Kidney epithelial cell (primary cell): ENCODE measurements at regions not wholly inside any gene's neighbourhood (a gene's known extent, or its start where the extent isn't known, plus 50 kb on each side); places are given as distances from the start of the nearest gene placed in this dataset.

Experiments used
- DNase-seq: peaks from one replicate; pipeline ENCODE4 v3.0.0-alpha.2; 2010; ENCODE audit warnings: low read depth
- H3K27me3 ChIP-seq: 2 replicates; pipeline ENCODE4 v1.6.0; 2011; ENCODE audit warnings: low read length; ENCODE audit not compliant: control insufficient read depth, insufficient read depth
- H3K36me3 ChIP-seq: 2 replicates; pipeline ENCODE4 v1.5.1; 2011; ENCODE audit warnings: low read length; ENCODE audit not compliant: control insufficient read depth, insufficient read depth
- H3K4me3 ChIP-seq: 2 replicates; pipeline ENCODE4 v1.5.1; 2011; ENCODE audit warnings: low read depth, mild to moderate bottlenecking, control low read depth, low read length
- TF ChIP-seq, protein P1 (sequence below): IDR thresholded peaks from 2 replicates; pipeline ENCODE4 v1.5.1; 2011; ENCODE audit warnings: mild to moderate bottlenecking, moderate library complexity, low read length, control low read depth, inconsistent platforms; ENCODE audit not compliant: insufficient read depth, poor library complexity, severe bottlenecking

- Histone ChIP-seq H3K4me3 (no peak overlapping the region), H3K27me3 (no peaks in the 10 kb centered on the region), H3K36me3 (no peaks in the 10 kb centered on the region)
- no peak for DNase-seq
- TF ChIP-seq, protein P1, sequence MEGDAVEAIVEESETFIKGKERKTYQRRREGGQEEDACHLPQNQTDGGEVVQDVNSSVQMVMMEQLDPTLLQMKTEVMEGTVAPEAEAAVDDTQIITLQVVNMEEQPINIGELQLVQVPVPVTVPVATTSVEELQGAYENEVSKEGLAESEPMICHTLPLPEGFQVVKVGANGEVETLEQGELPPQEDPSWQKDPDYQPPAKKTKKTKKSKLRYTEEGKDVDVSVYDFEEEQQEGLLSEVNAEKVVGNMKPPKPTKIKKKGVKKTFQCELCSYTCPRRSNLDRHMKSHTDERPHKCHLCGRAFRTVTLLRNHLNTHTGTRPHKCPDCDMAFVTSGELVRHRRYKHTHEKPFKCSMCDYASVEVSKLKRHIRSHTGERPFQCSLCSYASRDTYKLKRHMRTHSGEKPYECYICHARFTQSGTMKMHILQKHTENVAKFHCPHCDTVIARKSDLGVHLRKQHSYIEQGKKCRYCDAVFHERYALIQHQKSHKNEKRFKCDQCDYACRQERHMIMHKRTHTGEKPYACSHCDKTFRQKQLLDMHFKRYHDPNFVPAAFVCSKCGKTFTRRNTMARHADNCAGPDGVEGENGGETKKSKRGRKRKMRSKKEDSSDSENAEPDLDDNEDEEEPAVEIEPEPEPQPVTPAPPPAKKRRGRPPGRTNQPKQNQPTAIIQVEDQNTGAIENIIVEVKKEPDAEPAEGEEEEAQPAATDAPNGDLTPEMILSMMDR = no peak
Observed at GRCh38 chr20:7703996-7704395, 236.3 kb downstream of the HAO1 start.

- no peak for DNase-seq
- Histone ChIP-seq H3K36me3 (no peaks in the 10 kb centered on the region), H3K27me3 (no peaks in the 10 kb centered on the region), H3K4me3 (no peak overlapping the region)
- TF ChIP-seq, protein P1 = no peak
Observed at GRCh38 chr20:7708112-7708511, 232.1 kb downstream of the HAO1 start.

GRCh38 chr20:7708782-7709181, 231.5 kb downstream of the HAO1 start:
- TF ChIP-seq, protein P1 = no peak
- no peaks in the 10 kb centered on the region for H3K36me3 ChIP-seq
- no peak for DNase-seq
- no peaks in the 10 kb centered on the region for H3K27me3 ChIP-seq
- H3K4me3 ChIP-seq = no peak overlapping the region

DNA sequence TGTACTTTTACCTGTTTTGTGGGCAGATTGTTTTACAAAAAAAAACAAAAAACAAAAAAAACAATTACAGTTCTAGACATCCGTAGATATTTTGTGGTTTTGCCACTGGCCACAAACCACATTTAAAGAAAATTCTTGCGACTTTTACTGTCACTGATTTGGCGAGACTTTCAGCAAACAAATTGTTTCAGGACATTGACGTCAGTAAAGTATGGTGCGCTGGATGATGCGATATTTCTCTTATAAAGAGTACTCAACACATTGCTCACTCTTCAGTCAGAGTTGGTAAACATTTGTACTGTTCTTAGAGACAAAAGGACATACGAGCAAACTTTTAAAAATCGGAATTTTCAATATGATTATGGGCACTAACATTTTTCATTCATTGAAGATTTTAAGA, 229.8 kb downstream of the HAO1 start:
- TF ChIP-seq, protein P1 = no peak
- H3K27me3 ChIP-seq = no peaks in the 10 kb centered on the region
- DNase-seq = no peak
- no peak overlapping the region for H3K4me3 ChIP-seq
- H3K36me3 ChIP-seq = no peaks in the 10 kb centered on the region

DNA sequence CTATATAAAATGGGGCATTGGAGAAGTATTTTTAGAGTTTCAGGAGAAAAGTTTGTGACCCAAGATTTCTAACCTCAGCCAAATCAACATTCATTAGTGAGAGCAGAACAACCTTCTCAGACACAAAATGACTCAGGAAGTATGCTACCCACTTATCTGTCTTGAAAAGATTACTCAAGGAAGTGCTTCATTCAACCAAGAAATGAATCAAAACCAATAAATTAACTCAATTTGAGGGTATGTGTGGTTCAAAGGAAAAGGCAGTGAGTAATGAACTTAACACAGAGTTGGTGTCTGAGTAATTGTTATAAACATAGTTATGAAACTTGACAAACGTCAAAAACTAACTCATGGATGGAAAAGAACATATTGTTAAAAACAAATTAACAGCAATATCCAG, 227.6 kb downstream of the HAO1 start:
- H3K36me3 ChIP-seq = no peaks in the 10 kb centered on the region
- TF ChIP-seq, protein P1 = no peak
- no peaks in the 10 kb centered on the region for H3K27me3 ChIP-seq
- no peak for DNase-seq
- no peak overlapping the region for H3K4me3 ChIP-seq

DNA sequence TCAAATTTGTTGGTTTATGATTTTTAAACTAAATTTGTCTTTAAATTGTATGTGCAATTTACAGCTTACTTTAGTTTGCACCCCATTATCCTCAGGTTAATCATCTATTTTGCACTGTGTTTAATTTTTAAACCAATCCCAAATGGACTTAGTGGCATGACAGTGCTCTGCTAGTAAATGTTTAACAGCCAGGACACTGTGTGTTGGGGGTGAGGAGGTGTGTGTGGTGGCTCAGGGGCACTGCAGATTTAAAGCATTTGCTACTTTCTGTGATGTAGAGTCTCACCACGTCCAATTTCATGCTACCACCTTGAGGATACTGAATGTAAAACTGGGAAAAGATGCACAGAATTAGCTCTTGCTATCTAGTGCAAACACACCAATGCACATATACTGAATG, 225.7 kb downstream of the HAO1 start:
- Histone ChIP-seq H3K36me3 (no peaks in the 10 kb centered on the region), H3K4me3 (no peak overlapping the region), H3K27me3 (no peaks in the 10 kb centered on the region)
- DNase-seq = peak; percentile 50
- TF ChIP-seq, protein P1 = no peak
